Ovary (tissue), 7 donors: ENCODE measurements at regions not wholly inside any gene's neighbourhood (a gene's known extent, or its start where the extent isn't known, plus 50 kb on each side); places are given as distances from the start of the nearest gene placed in this dataset.

ENCODE experiments used
- DNase-seq, 5 donors: peaks; one replicate each; pipeline ENCODE4 v3.0.0-alpha.2; 2019 to 2020
- H3K27ac ChIP-seq, 2 donors: fragments of 200-600 bp; one replicate each; pipeline versions ENCODE4 v1.5.1 to v1.8.0; 2019 to 2022
- H3K27me3 ChIP-seq: fragments of 200-600 bp; one replicate; pipeline ENCODE4 v1.8.0; 2022
- H3K36me3 ChIP-seq: fragments of 200-600 bp; sonication (generic); one replicate; pipeline ENCODE4 v1.5.1; 2019
- H3K4me1 ChIP-seq: one replicate; pipeline ENCODE4 v1.8.1; 2013; ENCODE audit warnings: mild to moderate bottlenecking, moderate library complexity; ENCODE audit not compliant: insufficient read depth
- H3K4me3 ChIP-seq: fragments of 200-600 bp; sonication (generic); one replicate; pipeline ENCODE4 v1.5.1; 2017
- H3K9me3 ChIP-seq, 2 donors: fragments of 200-600 bp in 1 of 2; sonication (generic) in 1 of 2; one replicate each; pipeline versions ENCODE4 v1.5.1 to v1.8.1; 2013 to 2019; ENCODE audit warnings: mild to moderate bottlenecking in 1 of 2, moderate library complexity in 1 of 2
- EP300 ChIP-seq: sonication (generic); formaldehyde crosslinking; IDR thresholded peaks from one replicate; pipeline ENCODE4 v1.6.1; 2017; ENCODE audit warnings: antibody characterized with exemption
- POLR2A ChIP-seq: fragments of 450-650 bp; IDR thresholded peaks from one replicate; pipeline ENCODE4 v1.6.1; 2017; ENCODE audit warnings: antibody characterized with exemption, mild to moderate bottlenecking, moderate library complexity
- WGBS, 3 donors: extraction: QIAGEN DNeasy Blood & Tissue Kit in 1 of 3; methylation state at CpG; one replicate each; pipeline versions ENCODE4 v1.1.5 to v1.1.7; 2013 to 2017; 5-methylcytosine and 5-hydroxymethylcytosine counted together
- intact Hi-C, 4 donors: fragments of 100-400 bp; cut with DNase I; formaldehyde crosslinking; loops; one replicate each; pipeline versions ENCODE4 v1.11.0 to v1.15.1; 2022 to 2023
- TF ChIP-seq, protein P1 (sequence below), 3 donors: fragments of 450-650 bp in 2 of 3; fragments of 200-600 bp in 1 of 3; IDR thresholded peaks; one replicate each; pipeline versions ENCODE4 v1.5.1 to v1.8.0; 2016 to 2022; ENCODE audit warnings: antibody characterized with exemption in 3 of 3, mild to moderate bottlenecking in 1 of 3
- donor health status: DM: no; HTN: no; CAD: no; lungs with moderate emphysema.
- donor health status: DM: no; HTN: no; CAD: no.
- donor health status: Bipolar disorder and iron deficiency.
- donor health status: DM: no; HTN: no; CAD: no.
- donor health status: DM: yes; HTN: yes; CAD: no.

DNA sequence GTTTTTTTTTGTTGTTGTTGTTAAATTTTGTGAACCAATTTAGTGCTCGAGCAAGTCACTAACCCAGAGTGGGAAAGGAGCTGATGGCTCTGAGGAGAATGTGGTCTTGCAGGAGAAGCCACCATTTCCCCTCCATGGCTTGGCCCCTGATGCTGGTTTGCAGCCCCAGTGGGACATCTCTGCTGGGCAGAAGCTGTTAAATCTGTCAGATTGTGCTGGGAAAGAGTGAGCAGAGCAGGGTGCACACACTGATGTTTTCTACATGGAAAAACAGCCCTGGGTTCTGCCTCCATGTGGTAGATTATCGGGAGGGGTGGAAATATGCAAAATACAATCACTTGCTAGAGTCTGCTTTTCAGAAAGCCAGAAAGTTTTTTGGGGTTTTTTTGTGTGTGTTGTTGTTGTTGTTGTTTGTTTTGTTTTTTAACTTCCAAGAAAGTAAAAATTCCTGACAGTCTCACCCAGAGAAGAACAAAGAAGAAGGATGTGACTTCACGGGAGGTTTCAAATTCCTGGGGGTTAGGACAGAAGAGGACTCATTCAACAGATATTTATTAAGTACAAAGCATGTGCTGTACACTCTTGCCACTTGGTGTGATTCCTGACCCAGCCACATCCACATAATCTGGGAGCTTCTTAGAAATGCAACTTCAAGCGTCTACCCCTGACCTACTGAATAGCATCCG, 133.7 kb downstream of the FOXB1 start:
- no peak for DNase-seq
- Histone ChIP-seq H3K27me3 (no peaks in the 10 kb centered on the region), H3K4me3 (no peak overlapping the region), H3K9me3 (no peaks in the 10 kb centered on the region), H3K27ac (no peak overlapping the region), H3K36me3 (no peaks in the 10 kb centered on the region), H3K4me1 (no peaks in the 10 kb centered on the region)
- no peak for TF ChIP-seq POLR2A
- no peak for TF ChIP-seq EP300
- TF ChIP-seq, protein P1, sequence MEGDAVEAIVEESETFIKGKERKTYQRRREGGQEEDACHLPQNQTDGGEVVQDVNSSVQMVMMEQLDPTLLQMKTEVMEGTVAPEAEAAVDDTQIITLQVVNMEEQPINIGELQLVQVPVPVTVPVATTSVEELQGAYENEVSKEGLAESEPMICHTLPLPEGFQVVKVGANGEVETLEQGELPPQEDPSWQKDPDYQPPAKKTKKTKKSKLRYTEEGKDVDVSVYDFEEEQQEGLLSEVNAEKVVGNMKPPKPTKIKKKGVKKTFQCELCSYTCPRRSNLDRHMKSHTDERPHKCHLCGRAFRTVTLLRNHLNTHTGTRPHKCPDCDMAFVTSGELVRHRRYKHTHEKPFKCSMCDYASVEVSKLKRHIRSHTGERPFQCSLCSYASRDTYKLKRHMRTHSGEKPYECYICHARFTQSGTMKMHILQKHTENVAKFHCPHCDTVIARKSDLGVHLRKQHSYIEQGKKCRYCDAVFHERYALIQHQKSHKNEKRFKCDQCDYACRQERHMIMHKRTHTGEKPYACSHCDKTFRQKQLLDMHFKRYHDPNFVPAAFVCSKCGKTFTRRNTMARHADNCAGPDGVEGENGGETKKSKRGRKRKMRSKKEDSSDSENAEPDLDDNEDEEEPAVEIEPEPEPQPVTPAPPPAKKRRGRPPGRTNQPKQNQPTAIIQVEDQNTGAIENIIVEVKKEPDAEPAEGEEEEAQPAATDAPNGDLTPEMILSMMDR (IDR thresholded peaks at IDR 0.05): no peak
- WGBS, 3 donors: 60 to 69% (median 67%) methylated on average over 5 of the region's 5 CpGs
- intact Hi-C loops: no loop called here

DNA sequence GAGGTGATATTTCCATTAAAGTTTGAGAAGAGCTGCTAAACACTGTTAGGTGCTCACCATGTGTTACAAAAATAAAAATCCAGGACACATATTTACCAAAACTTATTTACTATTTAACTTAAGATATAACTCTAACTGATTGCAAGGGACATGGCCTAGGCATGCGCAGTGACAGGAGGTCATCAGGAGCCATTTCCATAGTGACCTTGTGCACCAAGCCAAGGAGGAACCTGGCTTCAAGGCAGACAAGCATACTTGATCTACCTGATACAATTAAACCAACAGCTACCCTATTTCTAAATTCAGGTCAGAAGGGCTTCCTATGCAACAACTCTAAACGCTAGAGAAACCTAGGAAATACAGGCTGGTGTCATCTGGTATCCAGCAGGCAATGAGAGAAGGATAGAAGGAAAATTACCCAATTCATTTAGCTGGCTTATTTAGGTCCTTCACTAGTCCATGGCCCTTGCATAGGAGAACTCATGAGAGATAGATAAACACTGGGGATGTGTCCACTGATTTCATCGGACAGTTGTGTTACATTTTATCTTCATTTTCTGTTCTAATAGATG, 134.4 kb downstream of the FOXB1 start:
- H3K36me3 ChIP-seq: no peaks in the 10 kb centered on the region
- no peaks in the 10 kb centered on the region for H3K4me1 ChIP-seq
- no peak overlapping the region for H3K4me3 ChIP-seq
- H3K9me3 ChIP-seq: no peaks in the 10 kb centered on the region
- intact Hi-C loops: no loop called here
- TF ChIP-seq POLR2A (no peak), EP300 (no peak)
- TF ChIP-seq, protein P1 (IDR thresholded peaks at IDR 0.05): no peak
- no peaks in the 10 kb centered on the region for H3K27me3 ChIP-seq
- WGBS, 3 donors: 83 to 90% (median 85%) methylated on average over 3 of the region's 3 CpGs
- H3K27ac ChIP-seq: no peak overlapping the region
- DNase-seq: no peak

DNA sequence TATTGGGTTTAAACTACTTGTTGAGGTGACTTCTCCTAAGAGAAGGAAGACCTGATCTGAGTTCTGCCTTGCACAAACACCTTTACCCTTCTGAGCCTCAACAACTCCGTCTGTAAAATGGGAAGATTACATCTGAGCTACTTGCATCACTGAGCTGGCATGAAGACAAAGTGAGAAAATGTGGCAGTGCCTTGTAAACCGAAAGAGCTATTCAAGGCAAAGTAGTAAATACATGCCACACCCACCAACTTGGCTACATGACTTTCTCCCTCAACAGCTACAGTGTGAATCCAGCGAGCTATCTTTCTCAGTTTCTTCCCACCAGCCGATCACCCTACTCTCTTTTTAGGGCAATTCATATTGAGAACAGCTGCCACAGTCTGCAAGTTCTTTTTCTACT, 148.3 kb downstream of the FOXB1 start:
- WGBS, 3 donors: 79 to 83% (median 79%) methylated on average over 4 of the region's 4 CpGs
- H3K36me3 ChIP-seq: no peaks in the 10 kb centered on the region
- H3K27me3 ChIP-seq: no peaks in the 10 kb centered on the region
- no peak overlapping the region for H3K4me3 ChIP-seq
- no peaks in the 10 kb centered on the region for H3K4me1 ChIP-seq
- no peak overlapping the region for H3K27ac ChIP-seq
- H3K9me3 ChIP-seq: no peaks in the 10 kb centered on the region
- intact Hi-C loops: no loop called here
- DNase-seq: no peak
- TF ChIP-seq, protein P1 (IDR thresholded peaks at IDR 0.05): no peak
- TF ChIP-seq EP300 (no peak), POLR2A (no peak)

DNA sequence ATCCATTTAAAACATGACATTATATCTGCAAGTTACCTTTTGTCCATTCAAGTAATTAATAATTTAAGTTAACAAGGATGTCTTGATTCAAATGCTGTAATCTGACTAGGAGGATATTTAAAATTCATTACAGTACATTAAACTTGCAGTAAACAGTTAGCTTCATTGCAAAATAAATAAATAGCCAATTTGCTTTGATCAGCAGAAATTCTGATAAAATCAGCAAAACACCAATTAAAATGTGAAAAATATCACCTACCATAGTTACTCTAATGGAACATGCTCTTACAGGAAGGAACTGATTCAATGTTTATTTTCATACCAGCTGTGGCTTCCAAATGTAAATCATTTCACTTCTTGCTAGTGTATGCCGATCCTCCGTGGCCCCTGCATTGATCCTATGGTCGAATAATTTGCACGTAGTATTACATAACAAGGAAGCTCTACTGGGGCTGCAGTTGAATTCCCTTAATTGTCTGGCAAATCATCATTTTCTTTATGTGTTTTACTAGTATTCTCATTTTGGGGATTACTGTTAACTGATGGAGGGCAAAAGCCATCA, 150.7 kb downstream of the FOXB1 start:
- WGBS, 3 donors: 15 to 27% (median 19%) methylated on average over 4 of the region's 4 CpGs
- Histone ChIP-seq H3K27ac (no peak overlapping the region), H3K36me3 (no peaks in the 10 kb centered on the region), H3K4me3 (no peak overlapping the region), H3K9me3 (no peaks in the 10 kb centered on the region), H3K4me1 (no peaks in the 10 kb centered on the region), H3K27me3 (no peaks in the 10 kb centered on the region)
- intact Hi-C loops: no loop called here
- DNase-seq: no peak
- TF ChIP-seq, protein P1 (IDR thresholded peaks at IDR 0.05): no peak
